Caki2 (cell line): ENCODE measurements at regions not wholly inside any gene's neighbourhood (a gene's known extent, or its start where the extent isn't known, plus 50 kb on each side); places are given as distances from the start of the nearest gene placed in this dataset.

Experiments used
- DNase-seq: peaks from one replicate; pipeline ENCODE4 v3.0.0-alpha.2; 2015; ENCODE audit warnings: low read depth
- in situ Hi-C: cut with HindIII; loops from 2 replicates; pipeline ENCODE4 v1.10.0; 2016; ENCODE audit warnings: low sequenced_read_pairs, low pct_unique_long_range_greater_than_20kb, mixed read lengths

DNA sequence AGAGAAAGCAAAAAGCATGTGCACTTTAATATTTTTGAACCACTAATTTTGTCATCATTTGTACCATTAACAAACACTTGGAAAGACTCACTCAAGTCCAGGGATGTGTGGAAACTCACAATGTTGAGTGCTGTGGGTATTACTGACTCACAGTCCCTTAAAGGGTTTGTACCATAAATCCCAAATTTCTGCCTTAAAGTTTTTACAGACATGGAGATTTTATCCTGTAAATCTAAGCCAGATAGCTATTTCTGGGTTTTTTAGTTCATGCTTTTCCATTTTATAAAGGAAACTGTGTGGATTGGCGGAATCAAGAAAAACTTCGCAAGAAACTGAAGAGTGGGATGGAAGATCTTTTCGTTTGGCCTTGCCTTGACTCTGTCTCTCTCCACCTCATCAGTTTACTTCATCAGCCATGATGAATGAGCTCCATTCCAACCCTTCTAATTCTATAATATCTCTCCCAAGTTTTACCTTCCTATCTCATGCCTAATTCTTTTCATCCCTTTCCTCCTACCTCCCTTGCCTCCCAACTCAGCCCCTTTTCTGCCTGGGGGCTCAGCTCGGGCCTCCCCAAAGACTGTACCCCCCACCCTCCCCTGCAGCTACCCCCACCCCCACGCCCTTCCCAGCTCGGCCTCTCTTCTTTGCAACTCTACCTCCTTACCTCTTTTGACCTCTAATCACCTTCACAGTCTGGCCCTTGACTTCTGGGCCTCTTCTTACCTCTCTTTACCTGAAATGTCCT lies 218.5 kb upstream of the MKLN1 start:
- peak; percentile 33 for DNase-seq
- in situ Hi-C loops = no loop called here

DNA sequence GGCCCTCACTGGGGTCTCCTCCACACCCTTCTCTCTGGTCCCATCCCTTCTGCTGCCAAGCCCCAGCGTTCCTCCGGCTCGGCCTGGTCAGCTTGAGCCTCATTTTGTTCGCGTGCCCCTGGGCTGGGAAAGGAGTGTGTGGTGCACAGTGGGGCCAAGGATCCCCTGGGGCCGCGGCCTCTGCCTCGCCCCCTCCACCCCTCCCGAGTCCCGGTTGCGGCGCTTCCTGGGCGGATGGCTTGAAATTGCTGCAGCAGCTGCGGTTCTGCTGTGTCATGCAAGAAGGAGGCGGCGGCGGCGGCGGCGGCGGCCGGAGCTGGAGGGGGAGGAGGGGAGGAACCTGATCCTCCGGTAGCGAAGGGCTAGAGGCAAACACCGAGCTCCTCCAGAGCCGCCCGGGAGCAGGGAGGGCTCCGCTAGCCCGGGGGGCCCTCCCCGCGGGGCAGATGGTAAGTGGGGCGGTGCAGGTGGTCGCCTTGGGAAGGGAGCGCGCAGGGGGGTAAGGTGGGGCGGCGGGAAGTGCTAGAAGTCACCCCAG lies 217.8 kb upstream of the MKLN1 start:
- in situ Hi-C loops = no loop called here
- peak; percentile 87 for DNase-seq

DNA sequence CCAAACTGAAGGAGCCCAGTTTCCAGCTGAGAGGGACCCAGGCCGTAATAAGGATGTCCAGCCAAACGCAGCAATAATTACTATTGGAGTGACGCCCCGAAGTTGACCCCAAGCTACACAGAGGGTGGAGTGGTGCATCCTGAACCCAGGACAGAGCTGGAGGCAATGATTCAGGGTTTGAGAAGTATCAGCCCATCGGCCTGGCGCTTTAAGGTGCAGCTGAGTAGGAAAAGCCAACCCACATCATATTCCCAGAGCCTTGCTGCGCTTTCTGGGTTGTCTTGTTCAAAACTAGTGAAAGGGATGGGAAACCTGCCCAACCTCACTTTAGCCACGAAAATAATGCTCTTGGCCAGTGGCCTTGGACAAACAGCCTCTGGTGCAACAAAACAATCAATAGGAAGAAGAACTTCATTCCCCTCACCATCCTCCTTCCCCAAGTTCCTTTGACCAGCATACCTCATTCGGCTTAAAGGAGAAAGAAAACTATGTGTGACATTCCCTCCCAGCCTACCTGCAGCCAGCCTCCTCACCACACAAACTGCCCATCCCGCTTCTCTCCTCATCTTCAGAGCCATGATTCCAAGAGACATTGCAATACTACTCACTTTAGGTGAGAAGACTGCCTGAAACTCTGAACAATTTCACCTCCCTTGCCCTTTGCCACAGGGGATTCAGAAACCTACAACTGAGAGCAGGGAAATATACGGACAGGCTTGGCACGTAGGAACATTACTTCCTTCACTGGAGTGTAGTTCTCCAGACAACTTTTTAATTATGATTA lies 217.2 kb upstream of the MKLN1 start:
- in situ Hi-C loops = no loop called here
- DNase-seq = peak; percentile 42

DNA sequence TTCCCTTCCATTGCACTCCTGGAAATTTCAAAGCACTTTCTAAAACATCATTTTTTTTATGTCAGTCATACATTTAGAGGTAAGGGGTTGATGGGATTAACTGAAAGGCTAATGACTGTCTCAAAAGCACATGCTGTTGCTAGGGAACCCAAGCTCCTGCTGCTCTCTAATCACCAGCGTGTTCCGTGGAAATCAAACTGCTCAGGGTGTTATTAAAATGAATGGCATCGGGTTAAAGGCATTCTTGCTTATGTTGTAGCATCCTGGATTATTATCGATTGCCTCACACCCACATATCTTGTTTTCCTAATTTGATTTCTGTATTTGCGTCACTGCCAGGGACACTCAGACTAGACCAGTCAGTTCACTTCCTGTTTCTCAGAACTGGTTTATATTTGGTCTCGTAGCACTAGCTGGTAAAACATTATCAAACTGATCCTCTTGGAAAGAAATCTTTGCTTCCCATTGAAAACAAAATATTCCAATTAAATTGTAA lies 216.5 kb upstream of the MKLN1 start:
- DNase-seq = peak; percentile 71
- in situ Hi-C loops = no loop called here

GRCh38 chr7:131111792-131112191 lies 215.9 kb upstream of the MKLN1 start:
- in situ Hi-C loops = no loop called here
- DNase-seq = no peak

DNA sequence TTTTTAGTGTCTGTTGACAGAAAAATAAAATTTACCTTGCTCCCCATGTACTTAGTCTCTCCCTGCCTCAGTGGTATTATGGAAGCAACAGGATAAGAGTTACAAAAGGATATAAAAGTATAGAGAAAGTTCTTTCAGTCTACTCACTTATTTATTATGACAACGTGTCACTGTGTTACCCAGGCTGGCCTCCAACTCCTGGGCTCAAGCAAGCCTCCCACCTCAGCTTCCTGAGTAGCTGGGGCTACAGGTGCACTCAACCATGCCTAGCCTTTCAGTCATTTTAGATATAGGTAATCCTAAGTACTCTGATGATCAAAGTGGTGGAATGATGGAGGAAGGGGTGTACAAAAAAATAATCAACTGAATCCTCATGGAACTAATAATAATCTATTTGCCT lies 215.2 kb upstream of the MKLN1 start:
- in situ Hi-C loops = no loop called here
- no peak for DNase-seq

DNA sequence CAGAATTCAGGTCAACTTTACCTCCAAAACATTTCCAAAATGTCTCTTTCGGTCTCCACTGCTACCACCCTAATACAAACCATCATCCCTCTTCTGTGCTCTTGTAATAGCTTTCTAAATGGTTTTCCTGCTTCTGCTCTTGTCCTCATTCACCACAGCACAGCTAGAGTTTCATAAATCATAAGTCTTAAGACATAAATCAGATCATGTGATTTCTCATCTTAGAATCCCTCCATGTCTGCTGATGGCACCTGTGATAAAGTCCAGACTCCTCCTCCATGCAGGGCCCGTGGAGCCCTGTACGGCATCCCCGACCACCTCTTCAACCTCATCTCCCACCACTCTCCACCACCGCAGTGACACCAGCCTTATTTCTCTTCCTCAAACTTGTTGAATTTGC lies 212.3 kb upstream of the MKLN1 start:
- in situ Hi-C loops = no loop called here
- no peak for DNase-seq

GRCh38 chr7:131117439-131117838 lies 210.2 kb upstream of the MKLN1 start:
- DNase-seq = no peak
- in situ Hi-C loops = no loop called here

DNA sequence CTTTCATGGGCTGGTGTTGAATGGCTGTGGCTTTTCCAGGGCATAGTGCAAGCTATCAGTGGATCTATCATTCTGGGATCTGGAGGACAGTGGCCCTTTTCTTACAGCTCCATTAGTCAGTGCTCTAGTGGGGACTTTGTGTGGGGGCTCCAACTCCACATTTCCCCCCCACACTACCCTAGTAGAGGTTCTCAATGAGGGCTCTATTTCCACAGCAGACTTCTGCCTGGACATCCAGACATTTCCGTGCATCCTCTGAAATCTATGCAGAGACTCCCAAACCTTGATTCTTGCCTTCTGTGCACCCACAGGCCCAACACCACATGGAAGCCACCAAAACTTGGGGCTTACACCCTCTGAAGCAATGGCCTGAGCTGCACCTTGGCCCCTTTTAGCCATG lies 208.3 kb upstream of the MKLN1 start:
- in situ Hi-C loops = no loop called here

GRCh38 chr7:131122394-131122793 lies 205.3 kb upstream of the MKLN1 start:
- no peak for DNase-seq
- in situ Hi-C loops = no loop called here

More for the DNA sequence above, 208.3 kb upstream of the MKLN1 start:
- no peak for DNase-seq

DNA sequence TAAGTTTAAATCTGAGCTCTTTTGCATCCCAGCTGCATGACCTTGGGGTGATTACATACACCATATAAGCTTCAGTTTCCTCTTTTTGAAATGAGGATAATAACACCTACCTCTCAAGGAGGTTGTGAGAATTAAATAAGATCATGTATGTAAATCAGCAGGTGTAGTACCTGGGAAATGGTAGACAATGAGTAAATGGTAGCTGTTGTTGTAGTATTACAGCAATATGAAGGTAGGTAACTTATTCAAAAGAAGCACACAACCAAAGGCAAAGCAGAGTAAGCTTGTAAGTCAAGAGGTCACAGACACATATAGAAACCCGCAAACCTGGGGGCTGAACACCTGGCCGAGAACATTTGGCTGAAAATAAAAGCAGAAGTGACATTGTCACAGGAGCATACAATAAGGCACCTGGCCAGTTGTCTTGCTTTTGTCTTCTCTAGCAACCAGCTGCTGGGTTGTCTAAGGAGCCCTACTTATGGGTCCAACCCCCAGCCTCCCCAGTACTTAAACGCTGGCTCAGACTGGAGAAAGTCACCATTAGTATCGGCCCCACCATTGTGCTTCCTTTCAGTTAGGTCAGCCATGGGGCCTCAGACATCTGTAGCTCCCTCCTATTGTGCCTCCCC lies 203.6 kb upstream of the MKLN1 start:
- DNase-seq = no peak
- in situ Hi-C loops = no loop called here

DNA sequence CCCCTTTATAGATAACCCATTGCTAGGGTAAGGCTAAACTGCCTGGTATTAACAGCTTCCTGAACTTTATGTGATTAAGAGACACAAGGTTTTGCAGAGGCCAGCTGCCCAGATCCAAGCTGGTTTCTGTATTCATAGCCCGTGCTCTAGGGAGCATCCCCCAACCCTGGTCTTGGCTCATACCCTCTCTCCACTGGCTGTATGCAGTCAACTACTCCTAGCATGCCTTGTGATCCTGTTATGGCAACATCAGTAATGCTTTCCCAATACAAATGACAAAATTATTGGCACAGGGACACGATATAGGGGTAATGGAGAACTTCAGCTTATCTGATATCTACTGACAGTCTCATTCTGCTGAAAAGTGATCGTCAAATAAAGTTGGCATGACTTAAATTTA lies 202.8 kb upstream of the MKLN1 start:
- in situ Hi-C loops = no loop called here
- no peak for DNase-seq

DNA sequence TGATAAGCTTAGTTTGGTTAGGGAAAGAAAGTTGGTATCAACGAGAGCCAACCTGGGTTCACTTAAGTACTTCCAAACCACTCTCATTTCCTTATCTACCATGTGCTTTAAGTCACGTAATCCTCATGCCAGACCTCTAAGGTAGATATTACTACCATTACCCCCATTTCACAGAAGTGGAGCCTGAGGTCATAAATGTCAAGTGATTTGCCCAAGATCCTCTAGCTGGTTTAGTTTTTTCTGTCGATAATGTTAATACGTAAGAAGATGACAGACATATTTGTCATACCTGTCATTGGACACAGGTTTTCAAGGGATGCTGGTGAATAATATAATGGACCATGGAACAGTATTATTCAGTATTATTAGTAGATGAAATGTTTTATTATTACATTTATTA lies 197.4 kb upstream of the MKLN1 start:
- in situ Hi-C loops = no loop called here
- DNase-seq = no peak

- no peak for DNase-seq
- in situ Hi-C loops = no loop called here
Observed at GRCh38 chr7:131131012-131131745, 196.5 kb upstream of the MKLN1 start.

DNA sequence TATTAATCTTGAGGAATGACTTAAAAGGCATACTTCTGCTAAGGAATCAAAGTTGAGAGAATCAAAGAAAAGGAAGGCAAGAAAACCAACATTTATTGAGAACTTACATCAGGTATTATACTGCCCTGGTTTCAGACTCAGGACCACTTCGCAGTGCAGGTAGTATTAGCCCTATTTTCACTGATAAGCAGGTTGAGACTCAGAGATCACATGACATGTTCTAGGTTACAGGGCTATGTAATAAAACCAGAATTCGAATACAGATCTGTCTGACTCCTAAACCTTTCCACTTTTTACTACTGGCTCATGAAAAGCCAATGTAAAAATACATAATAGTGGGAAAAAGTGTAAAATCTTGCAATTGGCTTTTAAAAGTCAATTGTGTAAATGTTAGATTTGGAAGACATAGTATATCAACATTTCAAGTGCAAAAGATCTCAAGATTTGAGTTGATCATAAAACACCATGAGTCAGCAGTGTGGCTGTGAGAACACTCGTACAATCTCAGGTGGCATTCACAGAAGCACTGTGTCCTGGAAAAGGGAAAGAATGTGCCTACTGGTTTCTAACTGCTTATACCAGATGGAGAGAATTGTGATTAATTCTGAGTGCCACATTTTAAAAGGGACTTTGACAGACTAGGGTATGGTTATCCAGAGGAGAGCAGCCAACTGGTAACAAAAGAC lies 195.8 kb upstream of the MKLN1 start:
- DNase-seq = peak; percentile 22

DNA sequence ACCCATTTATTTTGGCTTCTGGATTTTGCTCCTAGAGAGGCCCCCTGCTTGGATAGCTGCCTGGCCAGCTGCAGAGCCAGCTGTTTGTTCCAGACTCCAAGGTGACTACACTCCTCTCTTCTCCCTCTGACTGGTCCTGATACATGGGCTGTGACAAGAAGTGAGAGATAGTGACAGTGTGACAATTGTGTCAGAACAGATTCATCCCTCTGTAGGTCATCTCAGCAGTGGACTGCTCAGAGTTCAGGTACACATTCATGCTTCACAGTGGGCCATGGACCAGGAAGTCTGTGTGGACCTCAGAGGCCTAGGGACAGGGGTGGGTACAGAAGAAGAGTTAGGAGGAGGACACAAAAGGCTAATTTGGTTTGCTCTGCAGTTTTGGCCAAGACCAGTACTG lies 188.2 kb upstream of the MKLN1 start:
- in situ Hi-C loops = no loop called here

More for the DNA sequence above, 195.8 kb upstream of the MKLN1 start:
- in situ Hi-C loops = no loop called here

DNA sequence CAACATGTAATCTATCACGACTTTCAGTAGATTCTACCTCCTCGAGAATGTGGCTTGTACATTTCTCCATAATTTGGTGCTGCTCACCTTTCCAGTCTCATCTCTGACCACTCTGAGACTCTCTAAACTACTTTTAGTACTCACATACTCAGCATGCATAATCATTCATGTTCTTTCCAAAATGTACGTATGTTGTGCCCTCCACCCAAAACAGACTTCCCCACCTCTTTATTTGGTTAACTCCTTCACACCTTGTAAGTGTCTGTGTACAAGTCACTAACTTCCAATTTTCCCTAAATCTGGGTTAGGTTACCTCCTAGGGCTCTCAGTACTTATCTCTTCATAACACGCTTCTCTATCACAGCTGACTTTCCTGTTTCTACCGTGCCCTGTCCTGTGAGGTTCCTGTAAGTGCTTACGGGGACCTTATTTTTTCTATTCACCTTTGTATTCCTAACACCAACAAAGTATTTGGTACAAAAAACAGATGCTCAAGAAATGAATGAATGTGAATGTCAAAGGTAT lies 186.2 kb upstream of the MKLN1 start:
- in situ Hi-C loops = no loop called here
- DNase-seq = no peak

More for the DNA sequence above, 188.2 kb upstream of the MKLN1 start:
- DNase-seq = no peak

GRCh38 chr7:131143869-131144268 lies 183.8 kb upstream of the MKLN1 start:
- DNase-seq = no peak
- in situ Hi-C loops = no loop called here
